ENCODE measurements at regions not wholly inside any gene's neighbourhood (a gene's known extent, or its start where the extent isn't known, plus 50 kb on each side); places are given as distances from the start of the nearest gene placed in this dataset.

- peak overlapping the region; percentile 41 to 50 for H3K4me3 ChIP-seq (ENCODE audit: control insufficient read depth in 1 of 2, extremely low read depth in 1 of 2, low read length in 1 of 2)
- DNase-seq (peak in 33 of 35 experiments; percentile 8 to 70 (median 26)), ATAC-seq (replicated peaks in 1 of 4) (peak; percentile 20 to 50 (median 32))
- Mint-ChIP-seq H3K36me3 (no peaks in the 10 kb centered on the region), H3K4me1 (peaks cover 13 to 20% (median 14%) of the 10 kb centered on the region in 3 donors), H3K27ac (peak overlapping the region; percentile 91), H3K4me3 (peak overlapping the region; percentile 85 to 92 (median 89)), H3K9me3 (no peaks in the 10 kb centered on the region), H3K27me3 (no peaks in the 10 kb centered on the region)
- H3K36me3 ChIP-seq (ENCODE audit: control insufficient read depth in 2 of 2, extremely low read depth in 1 of 2, insufficient read depth in 1 of 2, low read length in 1 of 2): no peaks in the 10 kb centered on the region
- H3K9me3 ChIP-seq: no peaks in the 10 kb centered on the region
- WGBS (ENCODE audit: insufficient coverage): 38% methylated on average over 11 of the region's 15 CpGs
- peaks cover 0 to 18% of the 10 kb centered on the region in 2 experiments for H3K27me3 ChIP-seq (replicated peaks in 1 of 2; ENCODE audit: control insufficient read depth in 2 of 2, extremely low read depth in 1 of 2, insufficient read depth in 2 of 2, low read length in 1 of 2)
- peaks cover 5 to 20% of the 10 kb centered on the region in 2 experiments for H3K4me1 ChIP-seq (ENCODE audit: control insufficient read depth in 1 of 2, extremely low read depth in 1 of 2, insufficient read depth in 2 of 2, low read length in 2 of 2)
- CTCF ChIA-PET: interaction anchor here in 1 of 2 donors (0.6 to 1.1 kb wide), 3 partner anchors 19 to 421 kb away, joined by 3 read pairs; no protein-coding TSS in a partner anchor
- POLR2A ChIA-PET: no interaction called here
- no peak overlapping the region for H3K27ac ChIP-seq (ENCODE audit: low read length)
Measured at GRCh38 chr10:78974617-78975317, 94.0 kb upstream of the ZMIZ1 start.

- Mint-ChIP-seq H3K36me3 (no peaks in the 10 kb centered on the region), H3K4me3 (peak overlapping the region in 1 of 3 donors; percentile 13), H3K4me1 (peaks cover 14 to 23% (median 18%) of the 10 kb centered on the region in 3 donors), H3K27ac (peak overlapping the region in 1 of 2 donors; percentile 2), H3K9me3 (no peaks in the 10 kb centered on the region), H3K27me3 (no peaks in the 10 kb centered on the region)
- H3K9me3 ChIP-seq: no peaks in the 10 kb centered on the region
- DNase-seq (no peak), ATAC-seq (replicated peaks in 1 of 4) (no peak)
- no peak overlapping the region for H3K27ac ChIP-seq (ENCODE audit: low read length)
- WGBS (ENCODE audit: insufficient coverage): 96% methylated on average over 2 of the region's 5 CpGs
- H3K36me3 ChIP-seq (ENCODE audit: control insufficient read depth in 2 of 2, extremely low read depth in 1 of 2, insufficient read depth in 1 of 2, low read length in 1 of 2): no peaks in the 10 kb centered on the region
- peaks cover 0 to 18% of the 10 kb centered on the region in 2 experiments for H3K27me3 ChIP-seq (replicated peaks in 1 of 2; ENCODE audit: control insufficient read depth in 2 of 2, extremely low read depth in 1 of 2, insufficient read depth in 2 of 2, low read length in 1 of 2)
- ChIA-PET POLR2A (no interaction called here), CTCF (no interaction called here)
- H3K4me3 ChIP-seq (ENCODE audit: control insufficient read depth in 1 of 2, extremely low read depth in 1 of 2, low read length in 1 of 2): no peak overlapping the region
- H3K4me1 ChIP-seq (ENCODE audit: control insufficient read depth in 1 of 2, extremely low read depth in 1 of 2, insufficient read depth in 2 of 2, low read length in 2 of 2): peaks cover 5 to 20% of the 10 kb centered on the region in 2 experiments
Measured at GRCh38 chr10:78975926-78976325, 92.8 kb upstream of the ZMIZ1 start.

- Histone ChIP-seq H3K36me3 (ENCODE audit: control insufficient read depth in 2 of 2, extremely low read depth in 1 of 2, insufficient read depth in 1 of 2, low read length in 1 of 2) (no peaks in the 10 kb centered on the region), H3K27ac (ENCODE audit: low read length) (no peak overlapping the region), H3K27me3 (replicated peaks in 1 of 2; ENCODE audit: control insufficient read depth in 2 of 2, extremely low read depth in 1 of 2, insufficient read depth in 2 of 2, low read length in 1 of 2) (peaks cover 0 to 18% of the 10 kb centered on the region in 2 experiments), H3K4me1 (ENCODE audit: control insufficient read depth in 1 of 2, extremely low read depth in 1 of 2, insufficient read depth in 2 of 2, low read length in 2 of 2) (peaks cover 5 to 27% of the 10 kb centered on the region in 2 experiments), H3K4me3 (ENCODE audit: control insufficient read depth in 1 of 2, extremely low read depth in 1 of 2, low read length in 1 of 2) (no peak overlapping the region), H3K9me3 (no peaks in the 10 kb centered on the region)
- DNase-seq (no peak), ATAC-seq (replicated peaks in 1 of 4) (no peak)
- Mint-ChIP-seq H3K4me1 (peaks cover 25 to 30% (median 26%) of the 10 kb centered on the region in 3 donors), H3K27me3 (no peaks in the 10 kb centered on the region), H3K4me3 (no peak overlapping the region), H3K27ac (peak overlapping the region; percentile 1 to 41), H3K36me3 (no peaks in the 10 kb centered on the region), H3K9me3 (no peaks in the 10 kb centered on the region)
- WGBS (ENCODE audit: insufficient coverage): 89% methylated on average over 13 of the region's 13 CpGs
- CTCF ChIA-PET: no interaction called here
- POLR2A ChIA-PET: no interaction called here
Measured at GRCh38 chr10:78976825-78977755, 91.7 kb upstream of the ZMIZ1 start.

GRCh38 chr10:78979938-78980337 is 88.8 kb upstream of the ZMIZ1 start:
- H3K36me3 ChIP-seq (ENCODE audit: control insufficient read depth in 2 of 2, extremely low read depth in 1 of 2, insufficient read depth in 1 of 2, low read length in 1 of 2): no peaks in the 10 kb centered on the region
- Mint-ChIP-seq H3K27ac (no peak overlapping the region), H3K36me3 (no peaks in the 10 kb centered on the region), H3K9me3 (no peaks in the 10 kb centered on the region), H3K4me3 (no peak overlapping the region), H3K4me1 (peaks cover 13 to 18% (median 17%) of the 10 kb centered on the region in 3 donors), H3K27me3 (no peaks in the 10 kb centered on the region)
- H3K4me3 ChIP-seq (ENCODE audit: control insufficient read depth in 1 of 2, extremely low read depth in 1 of 2, low read length in 1 of 2): no peak overlapping the region
- WGBS (ENCODE audit: insufficient coverage): 83% methylated on average over 7 of the region's 7 CpGs
- H3K9me3 ChIP-seq: no peaks in the 10 kb centered on the region
- ATAC-seq (replicated peaks in 1 of 4) (no peak), DNase-seq (no peak)
- H3K4me1 ChIP-seq (ENCODE audit: control insufficient read depth in 1 of 2, extremely low read depth in 1 of 2, insufficient read depth in 2 of 2, low read length in 2 of 2): peaks cover 0 to 8% of the 10 kb centered on the region in 2 experiments
- ChIA-PET CTCF (no interaction called here), POLR2A (no interaction called here)
- H3K27me3 ChIP-seq (replicated peaks in 1 of 2; ENCODE audit: control insufficient read depth in 2 of 2, extremely low read depth in 1 of 2, insufficient read depth in 2 of 2, low read length in 1 of 2): peaks cover 0 to 18% of the 10 kb centered on the region in 2 experiments
- H3K27ac ChIP-seq (ENCODE audit: low read length): no peak overlapping the region

GRCh38 chr10:78980354-78980753 is 88.4 kb upstream of the ZMIZ1 start:
- H3K27me3 Mint-ChIP-seq: no peaks in the 10 kb centered on the region
- Histone ChIP-seq H3K4me3 (ENCODE audit: control insufficient read depth in 1 of 2, extremely low read depth in 1 of 2, low read length in 1 of 2) (no peak overlapping the region), H3K9me3 (no peaks in the 10 kb centered on the region), H3K27ac (ENCODE audit: low read length) (no peak overlapping the region), H3K27me3 (replicated peaks in 1 of 2; ENCODE audit: control insufficient read depth in 2 of 2, extremely low read depth in 1 of 2, insufficient read depth in 2 of 2, low read length in 1 of 2) (peaks cover 0 to 22% of the 10 kb centered on the region in 2 experiments), H3K4me1 (ENCODE audit: control insufficient read depth in 1 of 2, extremely low read depth in 1 of 2, insufficient read depth in 2 of 2, low read length in 2 of 2) (peaks cover 0 to 7% of the 10 kb centered on the region in 2 experiments), H3K36me3 (ENCODE audit: control insufficient read depth in 2 of 2, extremely low read depth in 1 of 2, insufficient read depth in 1 of 2, low read length in 1 of 2) (no peaks in the 10 kb centered on the region)
- DNase-seq: no peak
- H3K4me1 Mint-ChIP-seq: peaks cover 12 to 14% (median 13%) of the 10 kb centered on the region in 3 donors
- H3K9me3 Mint-ChIP-seq: no peaks in the 10 kb centered on the region
- POLR2A ChIA-PET: no interaction called here
- ATAC-seq (replicated peaks in 1 of 4): no peak
- WGBS (ENCODE audit: insufficient coverage): 96% methylated on average over 7 of the region's 9 CpGs
- H3K36me3 Mint-ChIP-seq: no peaks in the 10 kb centered on the region
- CTCF ChIA-PET: no interaction called here
- H3K27ac Mint-ChIP-seq: no peak overlapping the region
- no peak overlapping the region for H3K4me3 Mint-ChIP-seq

GRCh38 chr10:78980815-78981214 is 88.0 kb upstream of the ZMIZ1 start:
- Mint-ChIP-seq H3K4me1 (peaks cover 10 to 12% (median 12%) of the 10 kb centered on the region in 3 donors), H3K4me3 (no peak overlapping the region), H3K9me3 (no peaks in the 10 kb centered on the region), H3K36me3 (no peaks in the 10 kb centered on the region), H3K27ac (no peak overlapping the region), H3K27me3 (no peaks in the 10 kb centered on the region)
- ATAC-seq (replicated peaks in 1 of 4) (no peak), DNase-seq (no peak)
- no peak overlapping the region for H3K4me3 ChIP-seq (ENCODE audit: control insufficient read depth in 1 of 2, extremely low read depth in 1 of 2, low read length in 1 of 2)
- no peaks in the 10 kb centered on the region for H3K36me3 ChIP-seq (ENCODE audit: control insufficient read depth in 2 of 2, extremely low read depth in 1 of 2, insufficient read depth in 1 of 2, low read length in 1 of 2)
- 90% methylated on average over 3 of the region's 5 CpGs for whole genome bisulfite sequencing (ENCODE audit: insufficient coverage)
- H3K27ac ChIP-seq (ENCODE audit: low read length): no peak overlapping the region
- H3K9me3 ChIP-seq: no peaks in the 10 kb centered on the region
- H3K27me3 ChIP-seq (replicated peaks in 1 of 2; ENCODE audit: control insufficient read depth in 2 of 2, extremely low read depth in 1 of 2, insufficient read depth in 2 of 2, low read length in 1 of 2): peaks cover 0 to 24% of the 10 kb centered on the region in 2 experiments
- ChIA-PET CTCF (no interaction called here), POLR2A (no interaction called here)
- H3K4me1 ChIP-seq (ENCODE audit: control insufficient read depth in 1 of 2, extremely low read depth in 1 of 2, insufficient read depth in 2 of 2, low read length in 2 of 2): peaks cover 0 to 7% of the 10 kb centered on the region in 2 experiments

Measured in T-cell (primary cell).